Bronchial epithelial cell (primary cell): ENCODE measurements at regions not wholly inside any gene's neighbourhood (a gene's known extent, or its start where the extent isn't known, plus 50 kb on each side); places are given as distances from the start of the nearest gene placed in this dataset.
"Not testable (repeated sequence)": the region's sequence is repeated elsewhere in the genome, so short reads cannot be mapped to it uniquely, and the experiment has no call there.

ENCODE experiments used
- DNase-seq: peaks from one replicate; pipeline ENCODE4 v3.0.0-alpha.2; 2010; ENCODE audit warnings: low read depth
- FAIRE-seq: peaks from 2 replicates; lab custom pipeline; 2011; peaks lifted over from hg19 to GRCh38; lab: Jason Lieb, UNC
- H3K27me3 ChIP-seq: 2 replicates; pipeline ENCODE4 v1.5.1; 2011; ENCODE audit warnings: low read length; ENCODE audit not compliant: control insufficient read depth, insufficient read depth
- H3K36me3 ChIP-seq: 2 replicates; pipeline ENCODE4 v1.5.1; 2011; ENCODE audit warnings: low read length; ENCODE audit not compliant: control insufficient read depth, insufficient read depth
- H3K4me3 ChIP-seq: 2 replicates; pipeline ENCODE4 v1.5.1; 2011; ENCODE audit warnings: mild to moderate bottlenecking, low read depth, low read length, control low read depth
- TF ChIP-seq, protein P1 (sequence below): IDR thresholded peaks from 2 replicates; pipeline ENCODE4 v1.5.1; 2011; ENCODE audit warnings: mild to moderate bottlenecking, moderate library complexity, low read length, control low read depth, inconsistent platforms; ENCODE audit not compliant: insufficient read depth, severe bottlenecking

DNA sequence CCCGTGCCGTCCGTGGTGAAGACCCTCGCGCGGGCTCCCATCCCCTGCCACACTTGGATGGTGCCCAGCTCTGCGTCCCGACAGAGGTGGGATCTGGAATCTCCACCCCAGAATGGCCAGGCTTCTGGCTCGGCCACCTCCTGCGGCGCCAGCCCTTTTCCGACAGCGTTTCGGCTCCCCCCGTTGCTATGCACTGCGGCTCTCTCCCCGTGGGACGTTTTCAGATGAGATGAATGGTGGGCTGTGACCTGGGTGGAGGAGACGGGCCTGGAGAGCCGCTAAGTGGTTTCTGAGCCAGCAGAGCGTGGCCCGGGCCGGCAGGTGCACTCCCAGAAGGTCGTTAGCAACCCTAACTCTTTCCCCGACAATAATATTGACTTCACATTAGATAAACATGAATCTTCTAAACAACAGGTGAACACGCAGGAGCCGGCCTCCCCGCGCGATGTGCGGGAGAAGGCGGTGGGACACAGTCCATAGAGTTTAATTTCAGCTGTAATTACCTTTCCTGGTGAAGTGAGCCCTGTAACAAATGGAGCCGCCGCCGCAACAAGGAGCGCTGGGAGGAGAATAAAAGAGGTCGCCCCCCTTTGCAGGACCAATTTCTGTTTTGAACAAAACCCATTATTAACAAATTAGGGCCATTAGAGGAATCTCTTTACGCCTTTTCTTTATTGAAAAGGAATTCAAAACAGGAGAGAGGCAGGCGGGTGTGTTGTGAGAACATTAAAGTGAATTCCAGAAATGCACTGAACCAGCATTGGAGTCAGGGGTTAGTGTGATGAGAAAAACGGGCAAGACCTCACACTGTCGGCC is 294.3 kb upstream of the PFKP start:
- TF ChIP-seq, protein P1, sequence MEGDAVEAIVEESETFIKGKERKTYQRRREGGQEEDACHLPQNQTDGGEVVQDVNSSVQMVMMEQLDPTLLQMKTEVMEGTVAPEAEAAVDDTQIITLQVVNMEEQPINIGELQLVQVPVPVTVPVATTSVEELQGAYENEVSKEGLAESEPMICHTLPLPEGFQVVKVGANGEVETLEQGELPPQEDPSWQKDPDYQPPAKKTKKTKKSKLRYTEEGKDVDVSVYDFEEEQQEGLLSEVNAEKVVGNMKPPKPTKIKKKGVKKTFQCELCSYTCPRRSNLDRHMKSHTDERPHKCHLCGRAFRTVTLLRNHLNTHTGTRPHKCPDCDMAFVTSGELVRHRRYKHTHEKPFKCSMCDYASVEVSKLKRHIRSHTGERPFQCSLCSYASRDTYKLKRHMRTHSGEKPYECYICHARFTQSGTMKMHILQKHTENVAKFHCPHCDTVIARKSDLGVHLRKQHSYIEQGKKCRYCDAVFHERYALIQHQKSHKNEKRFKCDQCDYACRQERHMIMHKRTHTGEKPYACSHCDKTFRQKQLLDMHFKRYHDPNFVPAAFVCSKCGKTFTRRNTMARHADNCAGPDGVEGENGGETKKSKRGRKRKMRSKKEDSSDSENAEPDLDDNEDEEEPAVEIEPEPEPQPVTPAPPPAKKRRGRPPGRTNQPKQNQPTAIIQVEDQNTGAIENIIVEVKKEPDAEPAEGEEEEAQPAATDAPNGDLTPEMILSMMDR, result no peak
- H3K4me3 ChIP-seq, result no peak overlapping the region
- no peaks in the 10 kb centered on the region for H3K36me3 ChIP-seq
- no peaks in the 10 kb centered on the region for H3K27me3 ChIP-seq
- no peak for DNase-seq
- no peak for FAIRE-seq

- H3K4me3 ChIP-seq, result no peak overlapping the region
- TF ChIP-seq, protein P1, result no peak
- no peaks in the 10 kb centered on the region for H3K36me3 ChIP-seq
- DNase-seq (no peak), FAIRE-seq (no peak)
- no peaks in the 10 kb centered on the region for H3K27me3 ChIP-seq
Observed at GRCh38 chr10:2772135-2772534, 295.2 kb upstream of the PFKP start.

DNA sequence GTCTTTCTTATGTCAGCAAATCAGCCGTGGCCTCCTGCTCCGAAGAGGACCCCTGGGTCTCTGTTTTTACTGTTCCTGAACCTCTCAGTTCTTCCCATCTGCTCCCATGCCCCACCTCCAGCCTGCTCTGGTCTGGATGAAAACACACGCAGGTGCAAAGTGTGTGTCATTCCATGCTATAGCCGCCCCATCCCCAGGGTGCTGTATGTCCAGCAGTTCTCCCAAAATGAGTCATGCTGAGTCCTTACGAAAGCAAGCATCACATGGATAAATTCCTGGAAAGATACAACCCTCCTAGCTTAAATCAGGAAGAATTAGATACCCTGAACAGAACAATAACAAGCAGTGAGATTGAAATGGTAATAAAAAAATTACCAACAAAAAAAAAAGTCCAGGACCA is 300.1 kb upstream of the PFKP start:
- DNase-seq, H3K4me3 ChIP-seq, H3K36me3 ChIP-seq, FAIRE-seq, H3K27me3 ChIP-seq: not testable (repeated sequence)

GRCh38 chr10:2761971-2762370 is 305.4 kb upstream of the PFKP start:
- no peak overlapping the region for H3K4me3 ChIP-seq
- H3K27me3 ChIP-seq, result no peaks in the 10 kb centered on the region
- no peaks in the 10 kb centered on the region for H3K36me3 ChIP-seq
- FAIRE-seq, result no peak
- TF ChIP-seq, protein P1, result no peak
- no peak for DNase-seq

- Histone ChIP-seq H3K27me3 (no peaks in the 10 kb centered on the region), H3K36me3 (no peaks in the 10 kb centered on the region), H3K4me3 (no peak overlapping the region)
- TF ChIP-seq, protein P1, result no peak
- DNase-seq (no peak), FAIRE-seq (no peak)
Observed at GRCh38 chr10:2761311-2761710, 306.0 kb upstream of the PFKP start.

- no peak for DNase-seq
- TF ChIP-seq, protein P1, result no peak
- Histone ChIP-seq H3K27me3 (no peaks in the 10 kb centered on the region), H3K36me3 (no peaks in the 10 kb centered on the region), H3K4me3 (no peak overlapping the region)
- FAIRE-seq, result no peak
Observed at GRCh38 chr10:2760736-2761135, 306.6 kb upstream of the PFKP start.
